ENCODE measurements at regions not wholly inside any gene's neighbourhood (a gene's known extent, or its start where the extent isn't known, plus 50 kb on each side); places are given as distances from the start of the nearest gene placed in this dataset.

GRCh38 chr14:48008646-48009045 is 333.2 kb upstream of the MDGA2 start:
- ATAC-seq (ENCODE audit: low FRiP score): no peak
- no peak for DNase-seq (ENCODE audit: low spot score)
- no peak for TF ChIP-seq CTCF (IDR thresholded peaks at IDR 0.05)

- no peak for TF ChIP-seq CTCF (IDR thresholded peaks at IDR 0.05)
- DNase-seq (ENCODE audit: low spot score) (no peak), ATAC-seq (ENCODE audit: low FRiP score) (no peak)
These were observed 330.6 kb upstream of the MDGA2 start for GRCh38 chr14:48005986-48006385.

- no peak for DNase-seq (ENCODE audit: low spot score)
These were observed 318.5 kb upstream of the MDGA2 start for GRCh38 chr14:47993883-47994282.

GRCh38 chr14:47988175-47988574 is 312.8 kb upstream of the MDGA2 start:
- TF ChIP-seq CTCF (IDR thresholded peaks at IDR 0.05): no peak
- ATAC-seq (ENCODE audit: low FRiP score): no peak
- DNase-seq (ENCODE audit: low spot score): no peak

More at GRCh38 chr14:47993883-47994282, 318.5 kb upstream of the MDGA2 start:
- ATAC-seq (ENCODE audit: low FRiP score): no peak
- no peak for TF ChIP-seq CTCF (IDR thresholded peaks at IDR 0.05)

GRCh38 chr14:47978871-47979270 is 303.5 kb upstream of the MDGA2 start:
- TF ChIP-seq CTCF (IDR thresholded peaks at IDR 0.05): no peak
- DNase-seq (ENCODE audit: low spot score): no peak
- ATAC-seq (ENCODE audit: low FRiP score): no peak

GRCh38 chr14:47976139-47976538 is 300.7 kb upstream of the MDGA2 start:
- ATAC-seq (ENCODE audit: low FRiP score) (no peak), DNase-seq (ENCODE audit: low spot score) (no peak)
- TF ChIP-seq CTCF (IDR thresholded peaks at IDR 0.05): no peak

- no peak for DNase-seq (ENCODE audit: low spot score)
- no peak for ATAC-seq (ENCODE audit: low FRiP score)
- no peak for TF ChIP-seq CTCF (IDR thresholded peaks at IDR 0.05)
These were observed 290.8 kb upstream of the MDGA2 start for GRCh38 chr14:47966076-47966810.
